ENCODE measurements at regions not wholly inside any gene's neighbourhood (a gene's known extent, or its start where the extent isn't known, plus 50 kb on each side); places are given as distances from the start of the nearest gene placed in this dataset.

DNA sequence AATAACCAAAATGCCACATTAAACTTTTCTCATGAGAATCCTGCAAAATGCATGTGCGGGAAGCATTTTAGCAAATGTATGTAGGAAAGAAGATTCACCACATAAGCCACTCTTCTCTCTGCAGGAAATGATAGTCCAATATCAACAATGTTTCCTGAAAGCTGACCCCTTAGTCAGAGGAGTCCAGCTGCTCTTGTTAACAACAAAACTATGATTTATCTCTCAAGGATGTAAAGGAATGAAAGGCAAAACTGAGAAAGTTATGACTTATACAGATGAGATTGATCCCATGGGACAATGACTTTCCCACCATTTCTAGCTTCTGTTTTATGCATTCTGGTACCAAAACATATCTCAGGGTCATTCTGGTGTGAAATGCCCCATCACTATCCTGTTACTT, 125.0 kb upstream of the EDNRA start:
- Histone ChIP-seq H3K4me3 (ENCODE audit: low read depth, low read length) (no peak overlapping the region), H3K4me1 (ENCODE audit: control insufficient read depth, insufficient read depth, low read length) (no peaks in the 10 kb centered on the region), H3K27ac (ENCODE audit: low read depth, low read length) (no peak overlapping the region), H3K36me3 (ENCODE audit: control insufficient read depth, insufficient read depth, low read length) (no peaks in the 10 kb centered on the region), H3K9me3 (ENCODE audit: control insufficient read depth, insufficient read depth, low read length) (no peaks in the 10 kb centered on the region), H3K9ac (ENCODE audit: low read depth, low read length) (no peak overlapping the region), H3K27me3 (ENCODE audit: control insufficient read depth, insufficient read depth, low read length) (no peaks in the 10 kb centered on the region)

- Histone ChIP-seq H3K9ac (ENCODE audit: low read depth, low read length) (no peak overlapping the region), H3K27ac (ENCODE audit: low read depth, low read length) (no peak overlapping the region), H3K4me1 (ENCODE audit: control insufficient read depth, insufficient read depth, low read length) (no peaks in the 10 kb centered on the region), H3K27me3 (ENCODE audit: control insufficient read depth, insufficient read depth, low read length) (no peaks in the 10 kb centered on the region), H3K4me3 (ENCODE audit: low read depth, low read length) (no peak overlapping the region), H3K9me3 (ENCODE audit: control insufficient read depth, insufficient read depth, low read length) (no peaks in the 10 kb centered on the region), H3K36me3 (ENCODE audit: control insufficient read depth, insufficient read depth, low read length) (no peaks in the 10 kb centered on the region)
Observed at GRCh38 chr4:147360301-147360700, 120.6 kb upstream of the EDNRA start.

- Histone ChIP-seq H3K9ac (ENCODE audit: low read depth, low read length) (no peak overlapping the region), H3K4me1 (ENCODE audit: control insufficient read depth, insufficient read depth, low read length) (no peaks in the 10 kb centered on the region), H3K27me3 (ENCODE audit: control insufficient read depth, insufficient read depth, low read length) (no peaks in the 10 kb centered on the region), H3K9me3 (ENCODE audit: control insufficient read depth, insufficient read depth, low read length) (no peaks in the 10 kb centered on the region), H3K36me3 (ENCODE audit: control insufficient read depth, insufficient read depth, low read length) (no peaks in the 10 kb centered on the region), H3K4me3 (ENCODE audit: low read depth, low read length) (no peak overlapping the region), H3K27ac (ENCODE audit: low read depth, low read length) (peak overlapping the region; percentile 2)
Observed at GRCh38 chr4:147361726-147362125, 119.2 kb upstream of the EDNRA start.

GRCh38 chr4:147362938-147363337, 118.0 kb upstream of the EDNRA start:
- H3K9me3 ChIP-seq (ENCODE audit: control insufficient read depth, insufficient read depth, low read length): no peaks in the 10 kb centered on the region
- no peak overlapping the region for H3K9ac ChIP-seq (ENCODE audit: low read depth, low read length)
- no peaks in the 10 kb centered on the region for H3K36me3 ChIP-seq (ENCODE audit: control insufficient read depth, insufficient read depth, low read length)
- no peaks in the 10 kb centered on the region for H3K27me3 ChIP-seq (ENCODE audit: control insufficient read depth, insufficient read depth, low read length)
- no peaks in the 10 kb centered on the region for H3K4me1 ChIP-seq (ENCODE audit: control insufficient read depth, insufficient read depth, low read length)
- H3K27ac ChIP-seq (ENCODE audit: low read depth, low read length): no peak overlapping the region
- H3K4me3 ChIP-seq (ENCODE audit: low read depth, low read length): no peak overlapping the region

- H3K27ac ChIP-seq (ENCODE audit: low read depth, low read length): no peak overlapping the region
- H3K9ac ChIP-seq (ENCODE audit: low read depth, low read length): no peak overlapping the region
- no peaks in the 10 kb centered on the region for H3K27me3 ChIP-seq (ENCODE audit: control insufficient read depth, insufficient read depth, low read length)
- H3K9me3 ChIP-seq (ENCODE audit: control insufficient read depth, insufficient read depth, low read length): no peaks in the 10 kb centered on the region
- no peak overlapping the region for H3K4me3 ChIP-seq (ENCODE audit: low read depth, low read length)
- no peaks in the 10 kb centered on the region for H3K36me3 ChIP-seq (ENCODE audit: control insufficient read depth, insufficient read depth, low read length)
- no peaks in the 10 kb centered on the region for H3K4me1 ChIP-seq (ENCODE audit: control insufficient read depth, insufficient read depth, low read length)
Observed at GRCh38 chr4:147363514-147363913, 117.4 kb upstream of the EDNRA start.

GRCh38 chr4:147365396-147365795, 115.5 kb upstream of the EDNRA start:
- Histone ChIP-seq H3K36me3 (ENCODE audit: control insufficient read depth, insufficient read depth, low read length) (no peaks in the 10 kb centered on the region), H3K27me3 (ENCODE audit: control insufficient read depth, insufficient read depth, low read length) (no peaks in the 10 kb centered on the region), H3K4me3 (ENCODE audit: low read depth, low read length) (no peak overlapping the region), H3K9me3 (ENCODE audit: control insufficient read depth, insufficient read depth, low read length) (no peaks in the 10 kb centered on the region), H3K9ac (ENCODE audit: low read depth, low read length) (no peak overlapping the region), H3K27ac (ENCODE audit: low read depth, low read length) (no peak overlapping the region), H3K4me1 (ENCODE audit: control insufficient read depth, insufficient read depth, low read length) (no peaks in the 10 kb centered on the region)

- no peaks in the 10 kb centered on the region for H3K36me3 ChIP-seq (ENCODE audit: control insufficient read depth, insufficient read depth, low read length)
- no peak overlapping the region for H3K27ac ChIP-seq (ENCODE audit: low read depth, low read length)
- H3K4me1 ChIP-seq (ENCODE audit: control insufficient read depth, insufficient read depth, low read length): no peaks in the 10 kb centered on the region
- H3K9me3 ChIP-seq (ENCODE audit: control insufficient read depth, insufficient read depth, low read length): no peaks in the 10 kb centered on the region
- H3K4me3 ChIP-seq (ENCODE audit: low read depth, low read length): no peak overlapping the region
- H3K9ac ChIP-seq (ENCODE audit: low read depth, low read length): no peak overlapping the region
- no peaks in the 10 kb centered on the region for H3K27me3 ChIP-seq (ENCODE audit: control insufficient read depth, insufficient read depth, low read length)
Observed at GRCh38 chr4:147366164-147366563, 114.7 kb upstream of the EDNRA start.

DNA sequence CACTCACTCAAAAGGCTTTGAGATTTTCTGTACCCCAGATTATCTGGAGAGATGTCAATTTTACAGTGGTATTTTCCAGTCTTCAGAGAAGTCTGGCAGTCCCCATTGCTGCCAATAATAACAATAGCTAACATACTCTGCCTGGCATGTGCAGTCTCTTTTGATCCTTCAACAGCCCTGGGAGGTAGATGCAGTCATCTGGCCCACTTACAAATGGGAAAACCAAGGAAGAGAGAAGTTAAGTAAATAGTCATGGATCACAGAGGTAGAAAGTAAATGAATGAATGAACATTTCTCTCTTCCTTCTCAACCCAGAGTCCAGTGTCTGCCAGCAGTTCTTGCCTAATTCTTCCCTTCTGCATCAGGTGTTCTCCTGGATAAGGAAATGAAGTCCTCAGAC, 113.0 kb upstream of the EDNRA start:
- Histone ChIP-seq H3K4me1 (ENCODE audit: control insufficient read depth, insufficient read depth, low read length) (no peaks in the 10 kb centered on the region), H3K27ac (ENCODE audit: low read depth, low read length) (no peak overlapping the region), H3K9ac (ENCODE audit: low read depth, low read length) (no peak overlapping the region), H3K36me3 (ENCODE audit: control insufficient read depth, insufficient read depth, low read length) (no peaks in the 10 kb centered on the region), H3K4me3 (ENCODE audit: low read depth, low read length) (no peak overlapping the region), H3K9me3 (ENCODE audit: control insufficient read depth, insufficient read depth, low read length) (peaks cover 1% of the 10 kb centered on the region; the same call in 1 of the 2 replicates), H3K27me3 (ENCODE audit: control insufficient read depth, insufficient read depth, low read length) (no peaks in the 10 kb centered on the region)

GRCh38 chr4:147368948-147369347, 111.9 kb upstream of the EDNRA start:
- Histone ChIP-seq H3K4me3 (ENCODE audit: low read depth, low read length) (no peak overlapping the region), H3K4me1 (ENCODE audit: control insufficient read depth, insufficient read depth, low read length) (no peaks in the 10 kb centered on the region), H3K36me3 (ENCODE audit: control insufficient read depth, insufficient read depth, low read length) (no peaks in the 10 kb centered on the region), H3K9me3 (ENCODE audit: control insufficient read depth, insufficient read depth, low read length) (peaks cover 11% of the 10 kb centered on the region; the same call in 1 of the 2 replicates), H3K27ac (ENCODE audit: low read depth, low read length) (no peak overlapping the region), H3K9ac (ENCODE audit: low read depth, low read length) (no peak overlapping the region), H3K27me3 (ENCODE audit: control insufficient read depth, insufficient read depth, low read length) (no peaks in the 10 kb centered on the region)

DNA sequence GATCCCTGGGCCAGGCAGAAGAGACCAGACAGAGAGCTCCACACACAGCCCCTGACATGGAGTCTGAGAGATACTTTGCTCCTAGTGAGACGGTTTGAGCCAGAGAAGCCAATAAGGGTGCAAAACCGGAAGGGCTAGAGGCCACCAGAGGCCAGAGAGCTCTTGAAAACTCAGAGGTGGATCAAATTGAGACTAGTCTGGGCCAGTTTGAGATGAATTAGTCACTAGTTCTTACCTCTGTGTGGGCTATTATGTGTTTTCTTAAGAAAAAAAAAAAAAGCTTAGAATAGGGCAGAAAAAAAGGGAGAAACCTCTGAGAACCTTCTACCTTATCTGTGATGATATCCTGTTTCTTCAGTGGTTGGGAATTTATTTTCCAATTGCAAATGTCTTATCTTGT, 110.4 kb upstream of the EDNRA start:
- no peak overlapping the region for H3K27ac ChIP-seq (ENCODE audit: low read depth, low read length)
- no peaks in the 10 kb centered on the region for H3K27me3 ChIP-seq (ENCODE audit: control insufficient read depth, insufficient read depth, low read length)
- no peaks in the 10 kb centered on the region for H3K4me1 ChIP-seq (ENCODE audit: control insufficient read depth, insufficient read depth, low read length)
- no peaks in the 10 kb centered on the region for H3K36me3 ChIP-seq (ENCODE audit: control insufficient read depth, insufficient read depth, low read length)
- H3K4me3 ChIP-seq (ENCODE audit: low read depth, low read length): no peak overlapping the region
- H3K9me3 ChIP-seq (ENCODE audit: control insufficient read depth, insufficient read depth, low read length): peaks cover 13% of the 10 kb centered on the region; the same call in 1 of the 2 replicates
- H3K9ac ChIP-seq (ENCODE audit: low read depth, low read length): no peak overlapping the region

DNA sequence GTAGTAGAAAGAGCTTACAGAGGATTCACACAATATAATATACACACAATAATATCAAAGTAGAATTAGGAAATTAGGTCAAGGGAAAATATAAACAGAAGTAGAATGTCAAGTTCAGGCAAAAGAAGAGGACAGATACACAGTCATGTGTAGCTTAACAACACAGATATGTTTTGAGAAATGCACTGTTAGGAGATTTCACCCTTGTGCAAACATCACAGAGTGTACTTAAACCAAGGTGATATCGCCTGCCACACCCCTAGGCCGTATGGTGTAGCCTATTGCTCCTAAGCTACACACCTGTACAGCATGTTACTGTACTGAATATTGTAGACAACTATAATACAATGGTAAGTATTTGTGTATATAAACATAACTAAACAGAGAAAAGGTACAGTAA, 110.0 kb upstream of the EDNRA start:
- no peaks in the 10 kb centered on the region for H3K27me3 ChIP-seq (ENCODE audit: control insufficient read depth, insufficient read depth, low read length)
- H3K9me3 ChIP-seq (ENCODE audit: control insufficient read depth, insufficient read depth, low read length): peaks cover 13% of the 10 kb centered on the region; the same call in 1 of the 2 replicates
- no peak overlapping the region for H3K4me3 ChIP-seq (ENCODE audit: low read depth, low read length)
- H3K36me3 ChIP-seq (ENCODE audit: control insufficient read depth, insufficient read depth, low read length): no peaks in the 10 kb centered on the region
- no peak overlapping the region for H3K27ac ChIP-seq (ENCODE audit: low read depth, low read length)
- no peak overlapping the region for H3K9ac ChIP-seq (ENCODE audit: low read depth, low read length)
- H3K4me1 ChIP-seq (ENCODE audit: control insufficient read depth, insufficient read depth, low read length): no peaks in the 10 kb centered on the region

GRCh38 chr4:147371661-147372060, 109.2 kb upstream of the EDNRA start:
- Histone ChIP-seq H3K27ac (ENCODE audit: low read depth, low read length) (no peak overlapping the region), H3K27me3 (ENCODE audit: control insufficient read depth, insufficient read depth, low read length) (no peaks in the 10 kb centered on the region), H3K4me3 (ENCODE audit: low read depth, low read length) (no peak overlapping the region), H3K36me3 (ENCODE audit: control insufficient read depth, insufficient read depth, low read length) (no peaks in the 10 kb centered on the region), H3K4me1 (ENCODE audit: control insufficient read depth, insufficient read depth, low read length) (no peaks in the 10 kb centered on the region), H3K9ac (ENCODE audit: low read depth, low read length) (no peak overlapping the region), H3K9me3 (ENCODE audit: control insufficient read depth, insufficient read depth, low read length) (peaks cover 13% of the 10 kb centered on the region; the same call in 1 of the 2 replicates)
